HFF-Myc (cell line): ENCODE measurements at regions not wholly inside any gene's neighbourhood (a gene's known extent, or its start where the extent isn't known, plus 50 kb on each side); places are given as distances from the start of the nearest gene placed in this dataset.

Source experiments
- DNase-seq: peaks from one replicate; pipeline ENCODE4 v3.0.0-alpha.2; 2011; ENCODE audit warnings: low read depth; ENCODE audit errors: extremely low read depth
- H3K4me3 ChIP-seq: replicated peaks from 2 replicates; pipeline ENCODE4 v1.5.1; 2011; ENCODE audit warnings: low read depth, mild to moderate bottlenecking, control low read depth, low read length
- TF ChIP-seq, protein P1 (sequence below): IDR thresholded peaks from 2 replicates; pipeline ENCODE4 v1.5.1; 2012; ENCODE audit warnings: mild to moderate bottlenecking, low read depth, low read length, control low read depth; ENCODE audit errors: missing control alignments

DNA sequence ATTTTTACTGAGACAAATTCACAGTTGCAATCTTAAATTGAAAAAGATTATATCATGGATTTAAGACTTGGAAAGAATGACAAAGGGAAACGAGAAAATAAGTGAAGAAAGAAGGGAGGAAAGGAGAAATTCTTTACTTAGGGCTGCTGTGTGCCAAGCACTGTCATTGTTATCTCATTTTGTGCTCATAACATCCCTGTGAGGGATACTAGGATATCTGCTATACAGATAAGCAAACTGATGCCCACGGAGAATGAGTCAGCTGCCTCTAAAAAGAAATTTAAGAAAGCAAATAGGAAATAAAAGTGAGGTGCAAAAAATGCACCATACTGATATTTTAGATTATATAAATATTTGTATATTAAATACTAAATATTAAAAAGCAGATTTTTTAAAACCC lies 183.6 kb upstream of the NR5A2 start:
- no peak overlapping the region for H3K4me3 ChIP-seq
- TF ChIP-seq, protein P1, sequence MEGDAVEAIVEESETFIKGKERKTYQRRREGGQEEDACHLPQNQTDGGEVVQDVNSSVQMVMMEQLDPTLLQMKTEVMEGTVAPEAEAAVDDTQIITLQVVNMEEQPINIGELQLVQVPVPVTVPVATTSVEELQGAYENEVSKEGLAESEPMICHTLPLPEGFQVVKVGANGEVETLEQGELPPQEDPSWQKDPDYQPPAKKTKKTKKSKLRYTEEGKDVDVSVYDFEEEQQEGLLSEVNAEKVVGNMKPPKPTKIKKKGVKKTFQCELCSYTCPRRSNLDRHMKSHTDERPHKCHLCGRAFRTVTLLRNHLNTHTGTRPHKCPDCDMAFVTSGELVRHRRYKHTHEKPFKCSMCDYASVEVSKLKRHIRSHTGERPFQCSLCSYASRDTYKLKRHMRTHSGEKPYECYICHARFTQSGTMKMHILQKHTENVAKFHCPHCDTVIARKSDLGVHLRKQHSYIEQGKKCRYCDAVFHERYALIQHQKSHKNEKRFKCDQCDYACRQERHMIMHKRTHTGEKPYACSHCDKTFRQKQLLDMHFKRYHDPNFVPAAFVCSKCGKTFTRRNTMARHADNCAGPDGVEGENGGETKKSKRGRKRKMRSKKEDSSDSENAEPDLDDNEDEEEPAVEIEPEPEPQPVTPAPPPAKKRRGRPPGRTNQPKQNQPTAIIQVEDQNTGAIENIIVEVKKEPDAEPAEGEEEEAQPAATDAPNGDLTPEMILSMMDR = no peak
- DNase-seq = no peak

DNA sequence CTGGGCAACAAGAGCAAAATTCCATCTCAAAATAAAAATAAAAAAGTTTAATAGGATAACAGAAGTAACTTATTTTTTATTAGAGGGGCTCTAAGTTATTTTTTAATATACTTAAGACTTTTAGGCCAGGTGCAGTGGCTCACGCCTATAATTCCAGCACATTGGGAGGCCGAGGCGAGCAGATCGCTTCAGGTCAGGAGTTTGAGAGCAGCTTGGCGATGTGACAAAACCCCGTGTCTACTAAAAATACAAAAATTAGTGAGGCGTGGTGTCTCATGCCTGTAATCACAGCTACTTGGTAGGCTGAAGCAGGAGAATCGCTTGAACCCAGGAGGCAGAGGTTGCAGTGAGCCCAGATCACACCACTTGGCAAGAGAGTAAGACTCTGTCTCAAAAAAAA lies 180.5 kb upstream of the NR5A2 start:
- TF ChIP-seq, protein P1 = no peak
- H3K4me3 ChIP-seq = no peak overlapping the region
- DNase-seq = no peak

DNA sequence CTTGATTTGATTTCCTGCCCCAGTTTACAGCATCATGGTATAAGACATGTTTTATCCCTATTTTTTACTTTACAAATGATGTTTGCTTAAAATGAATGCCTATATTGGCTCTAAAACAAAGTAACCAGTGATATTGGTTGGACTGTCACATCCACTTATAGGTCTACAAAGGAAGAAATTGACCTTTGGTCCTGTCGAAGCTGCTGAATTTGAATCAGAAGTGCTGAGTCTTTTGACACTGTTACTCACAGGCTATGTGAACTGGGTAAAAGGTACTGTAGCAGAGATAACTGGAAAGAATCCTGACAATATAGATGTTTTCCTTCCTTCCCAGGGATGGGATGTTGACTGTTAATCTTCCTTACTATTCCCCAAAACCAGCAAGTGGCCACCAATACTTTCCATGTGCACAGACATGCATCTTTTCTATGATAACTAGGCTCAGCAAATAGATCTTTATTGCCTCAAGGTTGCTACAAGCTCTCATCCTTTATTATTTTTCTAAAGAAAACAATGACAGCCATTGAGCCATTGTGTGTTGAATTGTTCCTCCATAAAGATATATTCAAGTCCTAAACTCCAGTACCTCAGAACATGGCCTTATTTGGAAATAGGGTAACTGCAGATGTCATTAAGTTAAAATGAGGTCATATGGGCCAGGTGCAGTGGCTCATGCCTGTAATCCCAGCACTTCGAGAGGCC lies 175.9 kb upstream of the NR5A2 start:
- no peak overlapping the region for H3K4me3 ChIP-seq
- TF ChIP-seq, protein P1 = no peak
- no peak for DNase-seq

DNA sequence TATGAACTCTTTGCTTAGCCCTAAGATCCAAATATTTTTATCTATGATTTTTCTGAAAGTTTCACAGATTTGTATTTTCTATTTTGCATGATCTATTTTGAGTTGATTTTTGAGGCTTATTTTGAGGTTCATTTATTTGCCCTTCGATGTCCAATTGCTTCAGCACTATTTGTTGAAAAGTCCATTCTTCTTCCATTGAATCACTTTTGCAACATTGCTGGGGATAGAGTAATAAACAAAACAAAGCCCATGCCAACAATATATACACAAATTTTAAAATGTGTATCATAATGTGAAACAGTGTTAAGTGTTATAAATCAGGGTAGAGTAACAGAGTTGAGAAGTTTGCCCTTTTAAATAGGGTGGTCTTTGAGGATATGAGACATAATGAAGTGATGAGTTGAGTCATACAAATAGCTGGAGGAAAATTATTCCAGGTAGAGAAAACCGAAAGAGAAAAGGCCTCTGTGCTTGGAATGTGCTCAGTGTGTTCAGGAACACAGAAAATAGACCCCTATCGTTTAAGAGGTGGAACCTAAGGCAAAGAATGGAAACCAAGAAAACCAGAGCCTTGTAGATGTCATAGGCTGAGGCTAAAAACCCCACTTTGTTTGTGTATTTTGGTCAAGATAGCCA lies 172.7 kb upstream of the NR5A2 start:
- TF ChIP-seq, protein P1 = no peak
- no peak overlapping the region for H3K4me3 ChIP-seq
- no peak for DNase-seq

DNA sequence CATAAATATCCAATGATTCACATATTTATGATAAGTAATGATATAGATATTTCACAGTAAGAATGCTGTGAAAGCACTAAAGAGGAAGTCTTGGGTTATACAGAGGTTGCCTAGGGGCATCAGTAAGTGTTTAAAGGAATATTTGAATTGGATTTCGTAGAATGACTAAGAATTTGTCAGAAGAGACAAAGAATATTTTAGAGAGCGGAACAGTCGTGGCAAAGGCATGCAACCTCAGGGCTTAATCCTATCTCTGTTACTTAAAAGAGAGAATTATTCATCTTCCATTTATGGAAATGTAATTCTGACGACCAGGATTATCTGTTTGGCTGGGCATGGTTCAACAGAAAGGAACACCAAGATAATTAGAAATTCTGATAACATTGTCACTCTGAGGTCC lies 171.9 kb upstream of the NR5A2 start:
- no peak overlapping the region for H3K4me3 ChIP-seq
- TF ChIP-seq, protein P1 = no peak
- no peak for DNase-seq

DNA sequence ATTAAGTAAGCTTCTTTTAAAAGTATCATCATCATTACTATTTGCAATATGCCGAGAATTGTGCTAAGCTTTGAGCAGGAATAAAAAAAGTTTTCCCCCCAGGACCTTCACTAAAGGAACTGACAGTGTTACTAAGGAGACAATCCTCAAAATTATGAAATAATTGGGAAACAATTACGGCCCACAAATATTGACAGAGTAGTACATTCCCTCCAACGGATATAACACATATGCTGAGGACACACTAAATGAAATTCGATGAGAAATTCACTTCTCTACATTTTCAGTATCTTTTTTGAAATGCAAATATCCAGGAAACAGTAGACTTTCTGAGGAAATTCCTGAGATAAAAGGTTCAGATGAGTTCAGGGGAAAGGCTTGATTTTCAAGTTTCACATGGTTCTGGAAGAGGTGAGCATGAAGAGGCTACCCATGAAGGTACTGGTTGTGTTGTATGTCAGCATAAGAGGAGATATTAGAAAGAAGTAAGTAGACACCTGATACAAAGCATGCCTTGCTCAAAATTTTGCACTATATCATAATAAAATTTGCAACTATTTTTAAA lies 171.2 kb upstream of the NR5A2 start:
- no peak for DNase-seq
- TF ChIP-seq, protein P1 = no peak
- no peak overlapping the region for H3K4me3 ChIP-seq
